LHCN-M2 (cell line): ENCODE measurements at regions not wholly inside any gene's neighbourhood (a gene's known extent, or its start where the extent isn't known, plus 50 kb on each side); places are given as distances from the start of the nearest gene placed in this dataset.
"Not testable (repeated sequence)": the region's sequence is repeated elsewhere in the genome, so short reads cannot be mapped to it uniquely, and the experiment has no call there.

ENCODE experiments used
- DNase-seq: peaks from one replicate; pipeline ENCODE4 v3.0.0-alpha.2; 2012; ENCODE audit warnings: low read depth

DNA sequence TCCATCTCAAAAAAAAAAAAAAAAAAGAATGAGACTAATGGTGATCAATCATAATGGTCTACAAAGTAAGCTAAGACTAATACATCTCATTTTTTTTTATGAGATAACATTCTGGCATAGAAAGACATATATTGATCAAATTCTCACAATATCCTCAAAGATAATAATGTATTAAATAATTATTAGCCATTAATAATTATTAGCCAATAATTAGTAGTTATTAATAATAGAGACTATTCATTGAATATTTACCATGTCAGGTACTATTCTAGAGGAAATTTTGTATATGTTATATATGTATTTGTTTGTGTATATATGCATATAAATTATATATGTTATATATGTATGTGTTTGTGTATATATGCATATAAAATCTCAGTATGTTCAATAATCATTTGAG, 137.7 kb upstream of the PTBP2 start:
- no peak for DNase-seq

DNA sequence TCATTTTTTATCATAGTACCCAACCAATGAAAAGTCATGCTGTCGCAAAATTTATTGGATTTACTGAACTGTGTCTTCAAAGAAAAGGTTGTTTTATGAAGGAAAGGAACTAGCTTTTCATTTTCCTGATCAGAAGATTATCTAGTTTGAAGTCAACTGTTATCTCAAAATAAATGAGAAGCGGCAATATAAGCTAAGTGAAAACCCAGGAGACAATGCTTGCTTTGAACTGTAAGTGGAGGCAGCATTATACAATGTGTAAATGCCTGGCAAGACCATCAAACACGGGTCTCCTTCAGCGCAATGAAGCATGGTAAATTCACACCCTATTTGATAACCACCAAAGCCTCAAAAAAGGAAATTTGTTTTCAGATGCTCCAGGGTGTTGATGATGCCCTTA, 134.4 kb upstream of the PTBP2 start:
- no peak for DNase-seq

DNA sequence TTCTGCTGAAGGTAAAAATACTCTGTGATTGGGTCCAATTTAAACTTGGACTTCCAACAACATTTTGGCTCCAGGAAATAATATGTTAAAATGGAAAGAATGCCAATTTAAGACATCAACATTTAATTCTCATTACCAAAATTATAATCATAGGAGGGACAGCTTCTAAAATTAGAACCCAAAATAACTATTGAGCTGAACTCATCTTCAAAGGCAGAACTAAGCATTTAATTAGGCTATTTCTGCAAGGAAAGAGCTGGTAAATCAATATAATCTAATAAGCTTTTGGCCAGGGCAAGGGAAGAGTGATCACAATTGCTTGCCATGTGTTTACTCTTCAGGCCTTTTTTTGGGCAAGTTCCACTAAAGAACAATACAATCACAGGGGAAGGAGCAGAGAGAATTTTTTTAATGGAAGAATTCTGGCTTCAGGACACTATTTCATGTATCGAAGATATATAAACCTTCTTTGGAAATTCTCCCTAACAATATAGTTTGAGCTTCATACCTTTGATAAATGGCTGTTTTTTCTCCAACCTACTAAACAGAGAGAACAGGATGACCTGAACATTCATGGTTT, 133.1 kb upstream of the PTBP2 start:
- no peak for DNase-seq

DNA sequence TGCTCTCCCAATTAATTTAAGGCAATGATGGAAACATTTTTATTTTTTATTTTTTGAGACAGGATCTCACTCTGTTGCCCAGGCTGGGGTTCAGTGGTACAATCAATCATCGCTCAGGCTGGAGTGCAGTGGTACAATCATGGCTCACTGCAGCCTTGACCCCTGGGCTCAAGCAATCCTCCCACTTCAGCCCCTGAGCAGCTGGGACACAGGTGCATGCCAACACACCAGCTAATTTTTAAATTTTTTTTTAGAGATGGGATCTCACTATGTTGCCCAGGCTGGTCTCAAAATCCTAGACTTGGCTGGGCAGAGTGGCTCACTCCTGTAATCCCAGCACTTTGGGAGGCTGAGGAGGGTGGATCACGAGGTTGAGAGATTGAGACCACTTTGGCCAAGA, 126.1 kb upstream of the PTBP2 start:
- not testable (repeated sequence) for DNase-seq

DNA sequence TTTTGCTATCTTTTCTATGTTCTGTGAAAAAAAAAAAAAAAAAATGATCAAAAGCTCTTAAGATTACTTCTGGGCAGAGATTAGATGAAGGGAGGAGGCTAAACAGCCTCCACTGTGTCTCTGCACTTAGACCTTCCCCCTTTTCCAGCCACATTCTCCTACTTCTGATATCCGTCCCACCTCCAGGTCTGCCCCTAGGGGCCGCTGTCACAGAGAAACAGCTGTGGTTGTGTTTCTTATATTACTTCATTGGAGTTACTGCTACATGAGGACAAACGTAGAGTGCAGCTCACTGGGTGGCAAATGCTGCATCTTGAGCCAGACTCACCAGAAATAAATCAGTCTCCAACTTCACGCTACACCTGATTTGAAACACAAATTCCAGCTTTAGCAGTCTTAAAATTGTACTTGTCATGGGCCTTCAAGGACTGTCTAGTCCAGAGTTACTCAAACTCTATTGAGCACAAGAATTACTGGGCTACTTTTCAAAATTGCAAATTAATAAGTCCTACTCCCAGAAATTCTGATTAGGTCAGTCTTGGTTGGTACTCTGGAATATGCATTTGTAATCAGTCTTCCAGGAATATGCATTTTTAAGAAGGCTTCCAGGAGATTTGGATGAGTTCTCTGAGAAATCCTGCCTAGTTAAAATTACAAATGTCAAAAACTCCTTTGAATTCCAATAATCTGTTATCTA, 125.2 kb upstream of the PTBP2 start:
- DNase-seq = peak; percentile 29

DNA sequence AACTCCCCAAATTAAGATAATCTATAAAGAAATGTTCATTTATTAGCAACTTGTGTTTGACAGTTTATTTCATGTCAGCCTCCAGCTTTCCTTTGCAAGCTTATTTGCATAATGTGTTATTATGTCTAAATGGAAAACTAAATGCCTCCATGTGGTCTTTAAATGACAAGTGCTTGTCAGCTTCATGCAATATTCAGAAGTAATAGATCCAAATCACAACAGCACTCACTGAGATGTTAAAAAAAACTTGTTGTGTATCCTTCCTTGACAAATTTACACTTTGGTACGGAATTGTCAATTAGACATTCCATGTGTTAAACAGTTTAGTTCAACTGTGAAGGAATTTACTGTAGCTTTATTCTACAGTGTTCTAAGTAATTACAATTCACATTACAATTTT, 124.4 kb upstream of the PTBP2 start:
- no peak for DNase-seq

DNA sequence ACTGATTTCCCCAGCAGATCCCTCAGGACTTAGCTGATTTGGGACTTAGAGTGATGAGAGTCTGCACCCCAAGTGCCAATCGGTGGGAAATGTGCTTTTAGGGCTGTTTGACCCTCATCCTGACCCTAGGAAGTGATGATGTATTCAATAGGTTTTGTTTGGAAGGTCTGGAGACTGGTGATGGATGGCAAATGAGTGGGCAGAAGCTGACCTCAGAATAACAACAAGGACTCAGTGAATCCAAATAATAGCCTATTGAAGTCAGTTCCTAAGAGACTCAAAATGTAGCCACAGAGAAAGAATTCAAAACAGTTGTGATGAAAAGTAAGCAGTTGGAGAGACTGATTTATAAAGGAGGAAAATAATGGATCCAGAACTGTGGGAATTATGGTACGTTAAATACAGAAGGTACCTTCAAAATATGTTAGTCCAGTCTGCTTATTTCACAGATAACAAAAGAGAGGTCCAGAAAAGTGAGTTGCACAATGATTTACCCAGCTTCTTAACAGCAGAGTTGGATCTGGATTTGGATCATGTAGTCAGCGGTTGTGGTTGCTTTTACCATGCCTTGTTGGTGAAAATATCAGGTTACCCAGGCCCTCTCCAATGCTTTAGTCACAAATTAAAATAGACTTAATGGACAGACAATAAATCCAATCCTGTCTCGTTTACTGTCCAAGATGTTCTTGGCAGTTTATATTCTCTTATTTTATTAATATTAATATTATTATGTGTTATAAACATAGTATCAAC, 123.0 kb upstream of the PTBP2 start:
- DNase-seq = peak; percentile 75

DNA sequence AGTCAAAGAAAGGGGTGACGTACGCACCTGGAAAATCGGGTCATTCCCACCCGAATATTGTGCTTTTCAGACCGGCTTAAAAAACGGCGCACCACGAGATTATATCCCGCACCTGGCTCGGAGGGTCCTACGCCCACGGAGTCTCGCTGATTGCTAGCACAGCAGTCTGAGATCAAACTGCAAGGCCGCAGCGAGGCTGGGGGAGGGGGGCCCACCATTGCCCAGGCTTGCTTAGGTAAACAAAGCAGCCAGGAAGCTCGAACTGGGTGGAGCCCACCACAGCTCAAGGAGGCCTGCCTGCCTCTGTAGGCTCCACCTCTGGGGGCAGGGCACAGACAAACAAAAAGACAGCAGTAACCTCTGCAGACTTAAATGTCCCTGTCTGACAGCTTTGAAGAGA, 117.0 kb upstream of the PTBP2 start:
- not testable (repeated sequence) for DNase-seq

DNA sequence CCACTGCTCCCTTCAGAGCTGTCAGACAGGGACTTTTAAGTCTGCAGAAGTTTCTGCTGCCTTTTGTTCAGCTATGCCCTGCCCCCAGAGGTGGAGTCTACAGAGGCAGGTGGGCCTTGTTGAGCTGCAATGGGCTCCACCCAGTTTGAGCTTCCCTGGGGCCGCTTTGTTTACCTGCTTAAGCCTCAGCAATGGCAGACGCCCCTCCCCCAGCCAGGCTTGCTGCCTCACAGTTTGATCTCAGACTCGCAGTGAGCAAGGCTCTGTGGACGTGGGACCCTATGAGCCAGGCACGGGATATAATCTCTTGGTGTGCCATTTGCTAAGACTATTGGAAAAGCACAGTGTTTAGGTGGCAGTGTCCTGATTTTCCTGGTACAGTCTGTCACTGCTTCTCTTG, 104.2 kb upstream of the PTBP2 start:
- DNase-seq = not testable (repeated sequence)

DNA sequence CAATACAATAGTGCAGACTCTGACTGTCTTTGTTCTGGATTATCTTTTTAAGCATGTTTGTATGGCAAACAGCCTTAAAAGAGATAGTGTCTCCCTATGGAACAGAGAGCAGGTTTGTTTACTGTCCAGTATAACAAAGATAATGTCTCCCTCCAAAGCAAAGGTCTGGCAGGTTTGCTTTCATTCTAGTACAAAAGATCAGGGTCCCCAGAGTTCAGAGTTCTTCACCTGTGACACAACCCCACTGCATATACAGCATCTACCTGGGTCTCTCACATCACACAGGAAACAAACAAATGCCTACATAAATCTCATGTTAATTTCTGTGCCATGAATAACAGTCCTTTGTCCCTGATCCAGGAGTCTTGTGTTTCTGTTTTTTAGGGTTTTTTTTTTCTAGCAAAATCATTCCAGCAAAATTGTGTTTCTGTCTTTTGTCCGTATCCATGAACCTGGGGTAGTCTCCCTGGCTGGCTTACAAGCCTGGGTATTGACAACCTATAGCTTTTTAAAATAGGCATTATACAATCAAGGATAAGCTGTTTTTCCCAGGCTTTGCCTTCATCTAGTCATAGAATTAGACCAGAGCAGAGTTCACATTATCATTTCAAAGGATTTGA, 89.4 kb upstream of the PTBP2 start:
- no peak for DNase-seq

DNA sequence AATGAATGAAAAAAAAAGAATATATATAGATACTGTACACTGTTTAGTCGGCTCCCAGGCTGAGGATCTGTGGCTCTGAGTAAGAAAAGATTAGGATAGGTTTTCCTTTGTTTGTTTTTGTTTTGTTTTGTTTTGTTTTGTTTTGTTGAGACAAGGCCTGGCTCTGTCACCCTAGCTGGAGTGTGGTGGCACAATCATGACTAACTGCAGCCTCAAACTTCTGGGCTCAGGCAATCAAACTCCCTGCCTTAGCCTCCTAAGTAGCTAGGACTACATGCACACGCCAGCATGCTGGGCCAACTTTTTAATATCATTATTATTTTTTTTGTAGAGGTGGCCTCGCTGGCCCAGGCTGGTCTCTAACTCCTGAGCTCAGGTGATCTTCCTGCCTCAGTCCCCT, 87.9 kb upstream of the PTBP2 start:
- peak; percentile 11 for DNase-seq

DNA sequence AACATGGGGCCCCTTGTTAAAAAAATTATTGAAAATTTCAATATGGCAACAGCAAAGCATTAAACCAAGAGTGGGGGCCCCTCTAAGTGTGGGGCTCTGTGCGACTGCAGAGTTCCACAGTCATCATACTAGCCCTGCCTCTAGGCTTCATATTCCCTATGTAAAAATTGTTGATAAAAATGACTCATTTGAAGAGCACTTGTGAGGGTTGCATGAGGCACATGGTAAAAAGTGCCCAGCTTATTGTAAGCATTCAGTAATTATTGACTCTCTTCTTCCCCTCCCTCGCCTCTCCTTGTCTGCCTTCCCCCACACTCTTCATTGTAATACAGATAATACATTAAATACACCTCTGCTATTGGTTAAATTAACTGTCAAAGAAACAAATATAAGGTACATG, 86.7 kb upstream of the PTBP2 start:
- DNase-seq = peak; percentile 7

DNA sequence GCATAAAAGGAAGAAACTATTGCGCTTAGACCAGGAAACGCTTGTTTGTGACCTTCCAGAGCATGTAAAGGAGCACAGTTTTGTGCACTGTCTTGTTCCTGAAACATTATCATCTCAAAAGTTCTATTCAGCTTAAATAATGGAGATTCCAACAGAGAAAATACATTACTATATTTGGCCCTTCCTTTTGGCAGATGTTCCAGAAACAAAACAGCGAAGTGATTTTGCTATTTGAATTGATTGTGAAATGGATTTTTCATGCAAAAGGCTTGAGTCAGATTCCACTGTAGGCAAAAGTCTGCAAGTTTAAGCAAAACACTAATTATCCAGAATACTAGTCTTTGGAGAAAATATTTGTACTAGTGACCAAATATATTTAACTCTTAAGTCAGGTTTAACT, 80.3 kb upstream of the PTBP2 start:
- DNase-seq = peak; percentile 10

DNA sequence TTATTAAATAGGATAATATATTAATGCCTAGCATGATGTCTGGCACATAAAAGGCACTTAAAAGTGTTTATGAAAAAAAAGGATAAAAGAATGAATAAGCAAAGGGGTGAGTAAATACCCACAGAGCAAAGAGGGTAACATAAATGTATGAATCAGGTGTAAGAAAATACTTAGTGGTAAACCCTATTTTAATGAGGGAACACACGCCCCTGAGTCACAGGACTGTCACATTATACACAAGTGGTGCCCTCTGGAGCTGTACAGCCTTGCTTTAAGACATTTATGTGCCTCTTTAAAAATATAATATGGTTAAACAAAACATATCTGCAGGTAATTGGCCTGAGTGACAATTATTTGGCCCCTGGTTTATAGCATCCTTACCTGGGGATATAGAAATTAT, 78.1 kb upstream of the PTBP2 start:
- peak; percentile 60 for DNase-seq

DNA sequence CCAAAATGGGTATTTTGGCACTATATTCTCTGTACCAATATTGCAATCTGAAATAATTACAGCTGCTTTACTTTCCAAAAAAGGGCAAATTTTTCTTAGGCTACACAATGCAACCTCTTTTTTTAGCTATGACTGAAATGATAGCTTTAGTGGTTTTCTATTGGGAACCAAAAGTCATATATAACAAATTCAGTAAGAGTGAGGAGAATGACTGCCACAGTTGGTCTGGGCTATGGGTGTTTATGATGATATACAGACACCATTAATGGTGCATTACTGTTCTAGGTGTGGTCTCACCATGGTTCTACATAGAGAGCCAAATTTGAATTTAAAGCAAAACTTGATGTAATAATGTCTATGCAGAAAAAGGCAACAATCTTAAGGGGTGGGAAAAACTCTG, 72.3 kb upstream of the PTBP2 start:
- DNase-seq = no peak

DNA sequence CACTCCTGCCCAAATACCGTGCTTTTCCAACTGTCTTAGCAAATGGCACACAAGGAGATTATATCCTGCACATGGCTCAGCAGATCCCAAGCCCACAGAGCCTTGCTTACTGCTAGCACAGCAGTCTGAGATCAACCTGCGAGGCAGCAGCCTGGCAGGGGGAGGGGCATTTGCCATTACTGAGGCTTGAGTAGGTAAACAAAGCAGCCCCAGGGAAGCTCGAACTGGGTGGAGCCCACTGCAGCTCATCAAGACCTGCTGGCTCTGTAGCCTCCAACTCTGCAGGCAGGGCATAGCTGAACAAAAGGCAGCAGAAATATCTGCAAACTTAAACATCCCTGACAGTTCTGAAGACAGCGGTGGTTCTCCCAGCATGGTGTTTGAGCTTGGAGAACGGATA, 70.1 kb upstream of the PTBP2 start:
- no peak for DNase-seq

DNA sequence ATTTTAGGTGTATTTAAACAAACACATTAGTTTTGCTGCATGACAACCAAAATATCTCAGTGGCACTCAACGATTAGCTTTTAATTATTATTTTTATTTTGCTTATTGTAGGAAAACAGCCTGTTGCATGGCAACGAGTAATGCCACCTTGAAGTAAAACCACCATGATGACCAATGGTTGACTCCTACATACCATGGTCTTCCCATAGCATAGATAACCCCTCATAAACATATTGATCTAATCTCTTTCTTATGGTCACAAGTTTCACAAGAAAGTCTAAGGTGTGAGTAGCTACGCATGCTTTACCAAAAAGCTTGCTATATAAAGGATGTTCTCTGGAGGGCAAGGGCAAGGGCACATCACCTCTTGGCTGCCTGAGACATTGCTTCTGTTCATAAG, 61.5 kb upstream of the PTBP2 start:
- DNase-seq = no peak

DNA sequence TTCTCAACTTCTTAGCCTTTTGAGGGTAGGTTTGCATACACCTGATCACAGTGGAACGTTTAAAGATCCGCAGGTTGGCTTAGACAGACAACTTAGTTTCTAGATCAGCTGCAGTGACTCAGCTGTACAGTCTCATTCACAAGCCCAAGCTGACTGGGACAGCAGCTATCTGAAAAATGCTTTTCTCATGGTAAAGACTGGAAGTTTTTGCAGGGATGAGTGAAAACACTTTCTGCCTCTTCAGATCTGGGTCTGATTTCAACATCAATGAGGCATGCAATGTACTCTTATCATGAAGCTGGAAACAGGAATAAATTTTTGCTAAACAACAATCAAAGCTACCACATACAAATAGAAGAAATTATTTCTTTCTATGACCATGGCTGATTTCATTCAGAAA, 61.1 kb upstream of the PTBP2 start:
- DNase-seq = peak; percentile 36
